NCI-H2029 (cell line): ENCODE measurements at regions not wholly inside any gene's neighbourhood (a gene's known extent, or its start where the extent isn't known, plus 50 kb on each side); places are given as distances from the start of the nearest gene placed in this dataset.

ENCODE experiments used
- DNase-seq: peaks from one replicate; lab custom pipeline; 2025; lab: John Stamatoyannopoulos, UW

DNA sequence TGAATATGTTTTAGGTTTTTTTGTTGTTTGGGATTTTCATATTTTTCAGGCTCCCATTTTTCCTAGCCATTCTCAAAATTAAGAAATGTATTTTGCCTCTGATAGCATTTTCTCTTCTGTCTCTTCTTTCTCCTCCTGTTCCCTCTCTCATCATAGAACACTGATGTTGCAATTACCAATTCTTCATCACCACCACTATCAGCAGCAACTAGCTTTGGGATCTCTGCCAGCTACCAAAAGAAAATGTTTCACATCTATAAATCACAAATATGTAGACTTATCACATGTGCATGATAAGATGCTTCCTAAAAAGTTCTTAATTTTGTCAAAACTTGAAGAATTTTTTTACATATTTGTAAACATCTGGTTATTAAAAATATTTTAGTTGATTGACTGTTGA lies 887.1 kb downstream of the MAT2B start:
- no peak for DNase-seq

DNA sequence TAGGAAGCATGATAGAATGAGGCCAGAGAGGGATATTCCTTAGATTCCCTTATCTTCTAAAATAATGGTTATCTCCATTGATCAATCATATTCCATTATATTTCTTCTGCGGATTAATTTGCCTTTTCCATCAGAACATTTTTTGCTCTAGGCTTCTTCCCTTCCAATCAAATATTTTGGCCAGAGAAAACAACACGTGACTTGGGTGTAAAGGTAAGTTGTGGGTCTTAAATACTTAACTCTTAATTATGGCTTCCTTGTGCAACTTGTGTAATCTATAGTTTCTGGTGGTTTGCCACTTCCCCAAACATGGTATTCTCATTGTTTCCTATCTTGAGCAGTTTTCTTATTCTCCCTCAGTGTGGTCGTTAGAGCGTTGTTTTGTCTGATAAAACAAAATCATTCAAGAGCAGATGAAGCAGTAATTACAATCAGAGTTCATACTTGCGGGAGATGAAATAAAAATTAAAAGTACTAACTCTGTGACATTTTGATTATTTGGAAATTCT lies 889.3 kb downstream of the MAT2B start:
- DNase-seq, result no peak

DNA sequence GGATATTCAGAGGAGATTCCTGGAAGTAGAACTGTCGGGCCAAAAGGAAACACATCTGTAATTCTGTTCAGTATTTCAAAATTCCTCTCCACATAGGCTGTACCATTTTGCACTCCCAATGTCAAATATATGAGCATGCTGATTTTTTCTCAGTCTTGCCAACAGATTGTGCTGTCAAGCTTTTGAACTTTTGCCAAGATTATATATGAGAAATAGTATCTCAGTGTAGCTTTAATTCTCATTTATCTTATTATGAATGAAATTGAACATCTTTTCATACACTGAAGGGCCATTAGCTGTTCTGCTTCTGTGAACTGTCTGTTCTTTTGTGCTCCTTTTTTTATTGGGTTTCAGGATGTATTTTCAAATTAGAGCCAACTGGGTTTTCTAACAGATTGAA lies 907.1 kb downstream of the MAT2B start:
- no peak for DNase-seq

DNA sequence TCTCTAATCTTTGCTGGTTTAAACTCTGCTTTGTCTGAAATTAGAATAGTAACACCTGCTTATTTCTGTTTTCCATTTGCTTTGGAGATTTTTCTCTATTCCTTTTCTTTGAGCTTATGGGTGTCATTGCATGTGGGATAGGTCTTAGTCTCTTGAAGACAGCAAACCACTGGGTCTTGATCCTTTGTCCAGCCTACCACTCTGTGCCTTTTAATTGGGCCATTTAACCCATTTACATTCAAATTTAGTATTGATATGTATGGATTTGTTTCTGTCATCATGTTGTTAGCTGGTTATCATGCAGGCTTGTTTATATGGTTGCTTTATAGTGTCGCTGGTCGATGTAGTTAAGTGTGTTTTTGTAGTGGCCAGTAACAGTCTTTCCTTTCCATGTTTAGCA lies 914.7 kb downstream of the MAT2B start:
- no peak for DNase-seq

DNA sequence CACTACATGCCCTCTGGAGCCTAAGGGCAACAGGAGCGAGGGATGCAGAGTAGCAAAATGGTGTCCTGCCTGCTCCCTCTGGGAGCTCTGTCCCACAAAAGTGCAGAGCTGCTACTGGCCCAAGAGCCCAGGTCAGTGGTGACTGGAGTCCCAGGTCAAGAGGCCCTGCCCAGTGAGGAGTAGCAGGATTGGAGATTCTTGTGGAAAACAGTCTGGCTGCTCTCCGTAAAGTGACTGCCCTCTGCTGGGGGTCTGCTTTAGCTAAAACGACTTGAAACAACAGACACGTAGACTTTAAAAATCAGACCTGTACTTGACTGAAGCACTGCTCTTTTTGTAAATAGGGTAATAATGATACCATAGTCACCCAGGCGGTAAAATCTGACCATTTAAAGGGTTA lies 917.0 kb downstream of the MAT2B start:
- no peak for DNase-seq

DNA sequence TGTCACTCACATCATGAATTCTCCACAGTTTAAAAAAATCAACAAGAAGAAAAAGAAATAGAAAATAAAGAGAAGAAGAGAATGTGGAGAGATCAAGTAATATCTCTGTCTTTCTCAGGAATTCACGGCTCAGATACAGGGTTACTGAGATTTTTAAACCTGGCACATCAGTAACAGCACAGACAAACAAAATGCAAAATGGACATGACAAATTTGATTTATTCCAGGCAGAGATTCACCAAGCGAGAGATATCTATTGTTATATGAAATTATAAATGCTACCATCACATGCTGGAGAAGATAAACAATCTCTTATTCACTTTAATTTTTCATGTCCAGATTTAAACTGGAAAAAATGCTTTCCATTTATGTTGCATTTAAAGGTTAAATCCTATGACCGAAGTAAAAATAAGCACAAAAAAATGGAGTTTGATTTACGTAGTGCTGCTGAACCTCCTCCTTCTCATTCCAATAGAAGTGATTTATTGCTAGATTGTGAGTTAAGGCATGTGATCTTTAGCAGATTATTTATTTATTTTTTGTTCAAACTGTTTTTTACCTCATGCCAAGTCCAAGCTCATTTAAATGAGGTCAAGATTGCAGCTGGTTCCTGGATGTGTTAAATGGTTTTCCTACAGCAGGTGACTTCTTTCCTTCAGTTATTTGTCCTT lies 926.4 kb downstream of the MAT2B start:
- no peak for DNase-seq

DNA sequence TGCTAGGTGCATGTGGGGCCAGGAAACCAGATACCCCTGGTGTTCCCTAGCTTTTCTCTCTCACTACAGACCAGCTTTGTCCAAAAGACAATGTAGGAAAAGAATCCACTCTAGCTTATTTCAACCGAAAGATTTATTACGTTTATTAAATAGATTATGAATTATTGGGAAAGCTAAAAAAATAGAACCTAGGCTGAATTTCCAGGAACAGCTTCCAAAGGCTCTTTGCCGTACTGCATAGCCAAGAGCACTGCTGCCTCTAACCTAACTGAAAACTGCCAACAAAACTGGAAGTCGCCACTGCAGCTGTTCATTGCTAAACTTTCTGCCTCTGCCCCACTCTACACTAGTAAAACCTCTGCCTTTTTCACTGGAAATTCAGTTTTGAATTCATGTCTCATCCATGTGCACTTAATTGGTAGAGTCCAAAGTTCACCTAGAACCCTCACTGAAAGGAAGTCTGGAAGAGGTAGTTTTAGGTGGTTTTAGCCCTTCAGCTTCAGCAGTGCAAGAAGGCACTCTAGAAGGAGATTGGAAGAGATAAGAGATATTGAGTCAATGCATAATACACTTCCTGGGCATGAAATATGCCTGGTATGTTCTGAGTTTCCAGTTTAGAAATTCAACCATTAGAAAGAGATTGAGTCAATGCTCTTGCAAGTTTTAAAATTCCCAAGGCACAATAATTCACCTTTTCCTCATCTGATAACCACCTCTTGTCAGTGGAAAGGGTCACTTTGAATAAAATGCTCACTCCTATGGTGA lies 927.9 kb downstream of the MAT2B start:
- no peak for DNase-seq

DNA sequence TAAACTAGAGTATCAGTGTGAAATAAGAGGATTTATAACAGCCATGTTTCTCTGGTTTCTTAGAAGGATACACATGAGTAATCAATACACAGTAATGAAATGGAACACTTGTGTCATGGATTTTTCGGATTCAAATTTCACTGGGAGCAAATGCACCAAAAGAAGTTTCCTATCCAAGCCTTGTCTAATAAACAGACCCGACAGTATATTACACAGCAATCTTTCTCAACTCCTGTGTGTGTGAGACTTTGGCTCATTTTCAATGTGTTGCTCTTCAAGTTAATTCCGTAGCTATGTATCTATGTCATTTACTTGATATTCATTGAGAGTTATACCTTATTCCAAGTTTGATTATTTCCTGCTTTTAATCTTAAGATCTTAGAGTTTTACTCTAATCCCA lies 930.2 kb downstream of the MAT2B start:
- DNase-seq, result no peak

DNA sequence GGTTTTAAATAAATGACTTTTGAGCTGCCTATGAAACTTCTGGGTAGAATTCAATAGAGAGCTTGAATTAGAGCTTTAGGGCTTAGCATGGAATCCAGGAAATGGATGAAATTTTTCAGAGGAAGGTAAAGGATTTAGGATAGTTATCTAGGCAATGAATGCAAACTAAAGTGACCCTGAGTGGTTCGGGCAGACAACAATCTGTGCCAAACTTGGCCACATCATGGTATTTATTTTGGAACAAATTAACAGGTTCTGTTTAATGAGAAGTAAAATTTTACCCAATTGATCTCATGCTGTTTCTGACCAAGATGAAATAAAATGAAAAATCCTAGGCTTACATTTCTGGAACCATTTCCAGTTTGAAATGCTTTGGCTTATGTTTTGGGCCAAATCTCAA lies 934.4 kb downstream of the MAT2B start:
- no peak for DNase-seq

DNA sequence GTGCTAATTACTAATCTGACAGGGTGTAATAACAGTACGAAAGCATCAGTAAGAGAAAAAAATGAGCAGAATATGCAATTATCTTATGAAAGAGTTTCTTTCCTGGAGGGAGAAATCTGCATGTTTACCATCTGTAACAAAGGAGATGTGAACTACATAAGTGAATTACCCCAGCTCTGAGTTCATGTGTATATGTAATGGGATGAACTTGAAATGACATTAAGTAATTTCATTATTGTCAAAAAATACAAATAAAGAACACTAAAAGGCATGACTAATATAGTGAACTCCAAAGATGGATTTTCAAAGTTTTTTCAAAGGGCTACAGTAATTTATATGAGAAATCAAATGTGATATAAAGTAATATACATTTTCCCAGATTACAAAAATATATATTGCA lies 944.0 kb downstream of the MAT2B start:
- DNase-seq, result no peak

DNA sequence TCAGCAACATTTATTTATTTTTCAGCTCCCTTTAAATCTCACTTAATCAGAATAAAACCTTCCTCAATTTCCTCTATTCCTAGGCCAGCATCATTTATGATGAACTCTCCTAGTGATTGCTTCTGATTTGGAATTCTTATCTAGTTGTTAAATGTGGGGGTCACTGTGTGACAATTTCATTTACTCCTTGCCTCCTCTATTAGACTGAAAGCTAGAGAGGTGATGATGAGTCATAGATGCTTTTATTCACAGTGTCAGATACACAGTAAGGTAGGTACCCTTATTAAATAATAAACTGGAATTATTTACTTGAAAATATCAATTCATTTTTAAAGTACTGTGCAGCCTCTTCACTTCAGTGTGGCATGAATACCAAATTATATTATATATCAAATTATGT lies 960.6 kb downstream of the MAT2B start:
- no peak for DNase-seq

DNA sequence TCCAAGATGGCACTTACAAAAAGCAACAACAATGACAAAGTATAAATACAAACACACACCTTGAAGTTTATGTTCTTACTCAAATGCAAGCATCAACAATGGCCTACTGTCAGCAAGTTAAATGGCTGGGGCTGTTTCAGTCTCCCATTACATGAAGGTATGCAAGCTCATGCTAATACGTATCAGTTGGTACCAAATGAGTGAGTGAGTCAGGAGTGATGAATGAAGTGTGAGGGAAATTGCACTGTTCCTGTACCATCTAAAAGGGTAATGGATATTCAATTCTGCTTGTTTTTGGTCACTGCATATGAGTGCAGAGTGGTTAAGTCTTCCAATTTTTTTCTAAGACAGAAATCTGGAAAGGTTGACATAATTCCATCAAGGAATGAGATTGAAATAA lies 964.9 kb downstream of the MAT2B start:
- no peak for DNase-seq

DNA sequence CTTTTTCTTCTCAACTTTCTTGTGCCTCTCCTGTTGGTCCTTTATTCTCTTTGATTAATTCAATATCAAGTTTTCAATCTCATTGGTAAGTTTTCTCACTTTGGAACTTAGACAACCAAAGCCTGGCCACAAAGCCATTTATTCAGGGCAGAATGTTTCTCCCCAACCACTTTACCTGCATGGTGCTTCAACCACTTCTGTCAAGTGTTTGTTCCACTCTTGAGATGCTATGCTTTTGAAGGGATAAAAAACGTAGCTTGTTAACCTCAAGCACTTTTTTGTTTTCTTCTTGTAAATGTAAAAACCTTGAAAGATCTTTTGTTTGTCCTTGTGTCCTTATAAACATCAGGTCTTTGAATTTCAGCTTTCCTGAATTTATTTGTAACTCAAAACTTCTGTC lies 966.7 kb downstream of the MAT2B start:
- no peak for DNase-seq

DNA sequence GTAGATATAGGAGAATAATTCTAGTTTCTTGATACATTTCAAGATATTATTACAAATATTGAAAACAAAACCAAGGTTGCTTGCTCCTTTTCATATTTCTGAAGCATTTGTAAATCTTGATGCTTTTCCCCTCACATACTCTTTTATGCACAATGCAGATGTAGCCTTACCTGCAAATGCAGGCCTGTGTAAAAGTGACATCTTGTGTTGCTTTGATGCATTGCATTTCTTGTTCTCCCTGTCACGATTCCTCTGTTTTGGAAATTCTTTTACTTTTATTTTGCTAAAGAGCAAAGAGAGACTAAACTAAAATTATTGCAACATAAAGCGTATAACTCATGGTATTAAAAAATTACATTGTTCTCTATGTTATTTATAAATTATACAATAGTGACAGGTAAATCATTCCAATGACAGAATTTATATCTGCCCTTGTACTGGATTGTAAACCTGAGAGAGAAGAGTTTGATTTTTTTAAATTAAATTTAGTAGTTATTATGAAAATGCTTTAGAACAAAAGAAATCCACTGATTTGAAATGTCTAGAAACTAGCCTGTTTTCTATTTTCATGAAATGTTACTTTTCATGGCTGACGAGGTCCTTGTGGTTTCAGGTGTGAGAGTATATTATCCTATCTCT lies 970.0 kb downstream of the MAT2B start:
- no peak for DNase-seq

DNA sequence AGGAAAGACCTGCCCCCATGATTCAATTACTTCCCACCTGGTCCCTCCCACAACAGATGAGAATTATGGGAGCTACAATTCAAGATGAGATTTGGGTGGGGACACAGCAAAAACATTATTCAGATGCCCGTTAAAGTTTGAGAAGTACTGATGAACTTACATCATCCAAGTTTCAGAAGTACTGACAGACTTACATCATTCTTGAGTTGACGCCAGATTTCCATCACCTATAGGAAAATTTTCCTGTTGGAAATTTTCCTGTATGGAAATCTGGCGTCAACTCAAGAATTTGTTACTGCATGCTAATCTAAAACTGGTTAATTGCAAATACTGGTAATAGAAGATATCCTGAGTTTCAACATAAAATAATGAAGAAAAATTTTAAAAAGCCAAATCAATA lies 975.9 kb downstream of the MAT2B start:
- no peak for DNase-seq

DNA sequence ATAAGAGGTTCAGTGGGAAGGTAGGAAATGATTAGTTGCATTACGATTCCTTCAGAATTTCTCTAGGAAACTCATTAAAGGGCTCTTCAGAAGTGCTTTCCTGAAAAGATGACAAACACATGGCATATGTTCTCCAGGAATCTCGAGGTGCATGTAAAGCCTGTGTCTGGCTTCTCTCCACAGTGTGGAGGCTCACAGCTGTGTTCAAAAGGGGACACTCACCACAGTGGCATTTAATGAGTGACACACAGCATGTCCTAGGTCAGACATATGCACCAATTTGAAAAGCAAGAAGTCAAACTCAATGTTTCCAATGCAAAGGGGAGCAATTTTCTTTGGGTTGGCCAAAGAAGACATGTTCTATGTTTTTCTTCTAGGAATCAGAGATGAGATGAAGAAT lies 976.9 kb downstream of the MAT2B start:
- no peak for DNase-seq

DNA sequence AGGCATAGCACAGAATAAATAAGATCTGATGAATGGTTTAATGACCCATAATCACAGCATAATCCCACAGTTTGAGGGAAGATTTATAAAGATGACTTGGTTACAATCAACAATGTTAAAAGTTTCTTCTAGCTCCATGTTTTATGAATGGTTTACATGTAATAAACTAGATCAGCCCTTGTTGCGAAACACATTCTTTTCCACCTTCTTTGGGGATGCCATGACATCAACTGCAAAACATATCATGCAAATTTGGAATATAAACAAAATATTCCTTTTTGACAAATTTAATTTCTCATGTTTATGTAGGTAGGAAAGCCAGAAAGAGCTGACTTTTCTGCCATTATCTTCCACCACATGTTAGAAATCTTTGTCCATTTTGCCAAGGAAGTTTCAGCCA lies 979.5 kb downstream of the MAT2B start:
- no peak for DNase-seq

DNA sequence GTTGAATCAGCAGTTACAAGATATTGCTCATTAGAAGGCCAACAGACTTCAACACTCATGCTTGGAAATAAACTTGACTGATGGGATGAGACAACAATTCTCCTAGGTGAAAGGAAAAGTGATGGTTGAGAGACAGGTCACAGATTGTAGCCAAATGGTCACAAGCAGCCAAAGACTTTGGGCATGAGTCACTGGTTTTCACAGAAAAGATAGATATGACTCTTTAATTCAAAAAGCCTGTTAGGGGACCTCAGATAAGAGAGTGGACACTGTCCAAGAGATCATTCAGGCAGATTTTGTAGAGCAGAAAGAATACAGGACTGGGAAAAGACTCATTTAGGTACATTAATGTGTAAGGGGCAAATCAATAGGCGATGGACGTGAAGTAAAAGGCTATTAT lies 982.5 kb downstream of the MAT2B start:
- DNase-seq, result no peak

DNA sequence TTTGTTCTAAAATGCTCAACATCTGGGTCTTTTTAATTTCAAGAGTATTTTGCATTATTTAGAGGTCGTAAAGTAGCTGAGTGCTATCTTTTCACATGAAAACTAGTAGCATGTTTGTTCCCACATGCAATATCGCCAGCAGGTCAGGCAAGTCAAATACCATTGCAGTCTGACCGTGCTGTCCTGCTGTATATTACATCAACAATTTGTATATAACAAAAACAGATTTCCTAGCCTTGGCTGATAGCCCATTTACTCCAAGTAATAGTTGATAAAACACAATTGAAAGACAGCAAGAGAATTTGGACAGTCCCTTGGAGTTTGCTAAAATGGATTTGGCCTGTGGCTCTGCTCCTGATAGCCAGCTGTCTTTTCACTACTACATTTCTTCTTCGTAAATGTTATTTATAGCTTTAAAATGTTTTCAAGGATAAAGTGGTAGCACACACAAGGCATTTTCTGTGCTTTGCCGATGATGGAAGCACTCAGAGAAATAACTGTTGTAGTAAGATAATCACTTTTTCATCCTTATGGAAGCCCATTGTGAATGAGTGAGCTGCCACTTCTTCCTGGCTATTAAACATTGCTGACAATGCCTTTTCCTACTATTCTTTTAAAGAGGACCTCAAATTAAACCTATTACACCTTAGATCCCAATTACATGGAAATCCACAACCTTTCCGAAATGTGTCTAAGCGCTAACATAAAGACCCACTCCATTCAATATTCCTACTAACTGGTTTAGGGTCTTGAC lies 992.1 kb downstream of the MAT2B start:
- DNase-seq, result no peak

DNA sequence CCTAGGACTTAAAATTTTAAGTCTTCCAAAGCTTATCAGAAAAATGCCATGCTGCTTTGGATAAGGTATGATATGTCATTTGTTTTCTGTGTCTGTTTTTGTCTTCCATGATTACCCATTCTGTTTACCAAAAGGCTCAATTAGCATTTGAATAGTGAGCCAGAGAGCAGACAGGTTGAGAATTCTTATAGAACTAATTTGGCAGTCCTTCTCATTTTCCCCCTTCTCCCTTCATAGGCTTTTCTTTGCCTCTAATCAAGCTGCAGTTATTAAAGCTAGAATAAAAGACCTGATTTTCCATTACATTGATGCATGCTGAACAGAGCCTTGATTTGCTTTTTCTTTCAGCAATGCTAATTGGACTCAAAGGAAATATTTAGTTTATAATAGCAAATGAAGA lies 993.0 kb downstream of the MAT2B start:
- DNase-seq, result no peak

DNA sequence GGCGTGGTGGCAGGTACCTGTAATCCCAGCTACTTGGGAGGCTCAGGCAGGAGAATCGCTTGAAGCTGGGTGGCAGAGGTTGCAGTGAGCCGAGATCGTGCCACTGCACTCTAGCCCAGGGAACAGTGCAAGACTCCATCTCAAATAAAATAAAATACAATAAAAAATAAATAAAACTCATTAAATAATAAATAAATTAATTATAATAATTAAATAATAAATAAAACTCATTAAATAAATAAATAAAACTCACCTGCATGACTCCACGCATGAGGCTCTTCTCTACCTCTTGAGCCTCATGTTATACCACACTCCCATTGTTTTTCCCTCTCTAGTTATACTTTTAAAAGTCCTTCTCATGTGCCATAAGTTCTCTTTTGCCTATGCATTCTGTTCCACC lies 995.4 kb downstream of the MAT2B start:
- no peak for DNase-seq

DNA sequence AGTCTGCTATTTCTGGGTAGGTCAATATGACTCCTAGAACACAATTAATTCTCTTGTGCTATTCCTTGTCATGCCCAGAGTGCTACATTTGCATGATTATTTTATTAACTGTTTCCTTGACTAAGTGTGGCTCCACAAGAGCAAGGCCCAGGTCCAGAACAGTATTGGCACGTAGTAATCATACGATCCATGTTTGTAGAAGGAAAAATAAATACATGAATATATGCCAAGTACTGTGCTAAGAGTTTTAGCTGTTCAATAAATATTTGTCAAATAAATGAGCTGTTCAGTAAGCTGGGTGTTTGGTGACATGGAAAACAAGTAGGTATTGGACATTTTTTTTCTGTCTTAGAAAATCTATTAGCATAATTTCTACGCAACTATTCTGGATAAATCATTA lies 995.9 kb downstream of the MAT2B start:
- no peak for DNase-seq
